Neuronal stem cell (in vitro differentiated cells): ENCODE measurements at regions not wholly inside any gene's neighbourhood (a gene's known extent, or its start where the extent isn't known, plus 50 kb on each side); places are given as distances from the start of the nearest gene placed in this dataset.

ENCODE experiments used
- DNase-seq: peaks from one replicate; pipeline ENCODE4 v3.0.0-alpha.2; 2013; ENCODE audit warnings: low spot score
- H2AFZ ChIP-seq: one replicate; pipeline ENCODE4 v1.6.1; 2013; ENCODE audit warnings: mild to moderate bottlenecking, low read length, inconsistent platforms
- H2AK5ac ChIP-seq: 2 replicates; pipeline ENCODE4 v1.6.1; 2013; ENCODE audit warnings: low read depth, mild to moderate bottlenecking, inconsistent platforms, low read length, moderate library complexity, mixed read lengths
- H2BK120ac ChIP-seq: 2 replicates; pipeline ENCODE4 v1.6.1; 2013; ENCODE audit warnings: low read depth, mild to moderate bottlenecking, inconsistent platforms, low read length, moderate library complexity, mixed read lengths
- H2BK12ac ChIP-seq: one replicate; pipeline ENCODE4 v1.6.1; 2013; ENCODE audit warnings: low read length, inconsistent platforms
- H2BK15ac ChIP-seq: 2 replicates; pipeline ENCODE4 v1.6.1; 2013; ENCODE audit warnings: mild to moderate bottlenecking, low read length, inconsistent platforms, mixed read lengths
- H2BK5ac ChIP-seq: one replicate; pipeline ENCODE4 v1.6.1; 2013; ENCODE audit warnings: inconsistent platforms, mild to moderate bottlenecking, low read length, moderate library complexity
- H3K14ac ChIP-seq: one replicate; pipeline ENCODE4 v1.6.1; 2013; ENCODE audit warnings: low read length, inconsistent platforms
- H3K18ac ChIP-seq: 2 replicates; pipeline ENCODE4 v1.6.1; 2013; ENCODE audit warnings: low read length, inconsistent platforms
- H3K23ac ChIP-seq: 2 replicates; pipeline ENCODE4 v1.6.1; 2013; ENCODE audit warnings: low read depth, mild to moderate bottlenecking, mixed read lengths, low read length, inconsistent platforms; ENCODE audit not compliant: poor library complexity
- H3K27ac ChIP-seq: replicated peaks from 3 replicates; pipeline ENCODE4 v1.5.1; 2013; ENCODE audit warnings: low read length, inconsistent platforms
- H3K27me3 ChIP-seq, 3 experiments: 2 replicates each; pipeline ENCODE4 v1.6.1; 2013; ENCODE audit warnings: low read length in 3 of 3, mild to moderate bottlenecking in 2 of 3, inconsistent platforms in 1 of 3, low read depth in 1 of 3, mixed read lengths in 1 of 3, moderate library complexity in 1 of 3; ENCODE audit not compliant: control insufficient read depth in 3 of 3, insufficient read depth in 3 of 3
- H3K36me3 ChIP-seq, 2 donors: replicated peaks in 1 of 2; 2 replicates each; pipeline ENCODE4 v1.6.1; 2013; ENCODE audit warnings: low read length in 2 of 2; ENCODE audit not compliant: control insufficient read depth in 2 of 2, insufficient read depth in 2 of 2
- H3K4ac ChIP-seq: 2 replicates; pipeline ENCODE4 v1.6.1; 2013; ENCODE audit warnings: inconsistent platforms, mild to moderate bottlenecking, low read length, moderate library complexity
- H3K4me1 ChIP-seq, 2 donors: 1 replicate in 1 of 2; 2 replicates in 1 of 2; pipeline ENCODE4 v1.6.1; 2013; ENCODE audit warnings: low read length in 2 of 2, low read depth in 1 of 2; ENCODE audit not compliant: control insufficient read depth in 2 of 2, insufficient read depth in 1 of 2
- H3K4me2 ChIP-seq: one replicate; pipeline ENCODE4 v1.6.1; 2013; ENCODE audit warnings: mild to moderate bottlenecking, low read length, inconsistent platforms; ENCODE audit not compliant: insufficient read depth, poor library complexity, severe bottlenecking
- H3K4me3 ChIP-seq, 2 donors: 2 replicates each; pipeline ENCODE4 v1.5.1; 2013; ENCODE audit warnings: low read length in 2 of 2, mild to moderate bottlenecking in 2 of 2, inconsistent platforms in 1 of 2, moderate library complexity in 1 of 2
- H3K79me1 ChIP-seq: one replicate; pipeline ENCODE4 v1.6.1; 2013; ENCODE audit warnings: low read depth, mild to moderate bottlenecking, inconsistent platforms, low read length, moderate library complexity
- H3K9ac ChIP-seq: one replicate; pipeline ENCODE4 v1.6.1; 2013; ENCODE audit warnings: mild to moderate bottlenecking, low read depth, low read length, inconsistent platforms; ENCODE audit not compliant: poor library complexity
- H3K9me3 ChIP-seq, 2 donors: replicated peaks in 1 of 2; 2 replicates each; pipeline versions ENCODE3 to v1.6.1; 2013; ENCODE audit warnings: low read length in 2 of 2, mild to moderate bottlenecking in 2 of 2, inconsistent platforms in 1 of 2, low read depth in 1 of 2, mixed read lengths in 1 of 2, moderate library complexity in 1 of 2; ENCODE audit not compliant: control insufficient read depth in 2 of 2, insufficient read depth in 1 of 2
- H4K8ac ChIP-seq: one replicate; pipeline ENCODE4 v1.6.1; 2013; ENCODE audit warnings: low read depth, mild to moderate bottlenecking, inconsistent platforms, low read length, moderate library complexity
- H4K91ac ChIP-seq: one replicate; pipeline ENCODE4 v1.6.1; 2013; ENCODE audit warnings: low read length, low read depth, mild to moderate bottlenecking, inconsistent platforms; ENCODE audit not compliant: poor library complexity
- WGBS, 2 donors: extraction: QIAGEN DNeasy Blood & Tissue Kit; methylation state at CpG; one replicate each; pipeline ENCODE4 v1.1.7; 2013; ENCODE audit warnings: missing lambda C conversion rate in 2 of 2, mixed read lengths in 1 of 2; ENCODE audit not compliant: insufficient read length in 2 of 2, insufficient replicate concordance in 1 of 2; ENCODE audit errors: extremely low coverage in 2 of 2; 5-methylcytosine and 5-hydroxymethylcytosine counted together

DNA sequence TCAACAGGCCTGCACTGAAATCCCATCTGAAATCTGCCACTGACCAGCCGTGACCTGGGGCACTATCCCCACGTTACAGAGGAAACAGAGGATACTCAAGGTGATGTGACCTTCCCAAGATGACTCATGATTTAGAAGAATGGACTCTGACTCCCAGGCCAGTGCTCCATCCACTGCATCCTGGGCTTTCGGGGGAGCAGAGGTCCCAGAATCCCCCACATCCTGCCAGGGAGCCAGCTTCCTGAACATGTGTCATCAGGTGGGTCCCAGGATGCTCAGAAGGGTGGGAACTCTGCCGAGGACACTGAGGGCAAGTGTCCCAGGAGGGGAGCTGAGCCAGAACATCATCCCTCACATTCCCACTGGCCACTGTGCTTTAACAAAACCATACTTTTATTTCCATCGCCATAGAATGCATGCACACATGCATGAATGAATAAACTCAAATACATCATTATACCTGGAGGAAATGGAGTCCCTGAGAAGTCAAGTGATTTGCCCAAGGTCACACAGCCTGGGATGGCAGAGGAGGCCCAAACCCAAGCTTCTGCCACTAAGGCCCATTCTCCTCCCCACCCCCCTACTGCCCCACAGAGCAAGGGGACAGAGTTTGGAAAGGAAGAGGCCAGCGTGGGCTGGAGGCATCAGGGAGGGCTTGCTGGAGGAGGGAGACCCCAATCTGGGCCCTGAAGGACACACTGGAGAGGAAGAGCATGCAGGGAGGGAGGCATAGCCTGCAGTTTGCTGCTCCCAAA is 189.4 kb downstream of the MATN1 start:
- no peak for DNase-seq
- Histone ChIP-seq H3K27me3 (no peaks in the 10 kb centered on the region), H3K18ac (no peak overlapping the region), H2BK12ac (no peak overlapping the region), H2AFZ (no peak overlapping the region), H3K14ac (no peak overlapping the region), H3K4me2 (no peak overlapping the region), H3K79me1 (no peaks in the 10 kb centered on the region), H3K4me3 (no peak overlapping the region), H4K8ac (no peak overlapping the region), H2BK5ac (no peak overlapping the region), H3K23ac (no peak overlapping the region), H3K36me3 (no peaks in the 10 kb centered on the region), H2BK15ac (no peak overlapping the region), H4K91ac (no peak overlapping the region), H2AK5ac (no peak overlapping the region), H2BK120ac (no peak overlapping the region), H3K4me1 (no peaks in the 10 kb centered on the region), H3K9ac (no peak overlapping the region), H3K4ac (no peak overlapping the region), H3K27ac (no peak overlapping the region), H3K9me3 (no peaks in the 10 kb centered on the region)
- whole genome bisulfite sequencing, 2 donors: no CpG with 5 or more reads among the region's 6 CpGs

DNA sequence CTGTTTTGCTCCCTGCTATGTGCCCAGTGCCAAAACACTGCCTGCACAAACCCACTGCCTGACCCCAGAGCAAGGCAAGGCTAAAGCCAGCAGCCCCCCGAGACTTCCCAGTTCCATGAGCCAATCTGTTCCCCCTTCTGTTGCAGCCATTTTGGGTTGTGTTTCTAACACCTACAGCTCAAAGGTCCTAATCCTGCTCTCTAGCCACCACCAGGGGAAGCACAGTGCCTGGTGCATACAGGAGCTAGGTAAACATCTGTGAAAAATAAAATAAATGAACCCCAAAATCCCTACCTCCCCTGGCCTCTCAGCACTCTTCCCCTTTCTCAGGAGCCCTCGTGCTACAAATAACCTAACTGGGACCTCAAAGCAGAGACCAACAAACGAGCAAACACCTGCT is 190.2 kb downstream of the MATN1 start:
- no peak overlapping the region for H3K9ac ChIP-seq
- no peaks in the 10 kb centered on the region for H3K9me3 ChIP-seq
- no peak for DNase-seq
- no peak overlapping the region for H2BK5ac ChIP-seq
- no peaks in the 10 kb centered on the region for H3K27me3 ChIP-seq
- H3K4me2 ChIP-seq: no peak overlapping the region
- no peak overlapping the region for H2BK120ac ChIP-seq
- H2BK15ac ChIP-seq: no peak overlapping the region
- H3K27ac ChIP-seq: no peak overlapping the region
- peak overlapping the region; percentile 48 for H4K8ac ChIP-seq
- no peak overlapping the region for H3K4me3 ChIP-seq
- no peak overlapping the region for H2AK5ac ChIP-seq
- H3K4ac ChIP-seq: no peak overlapping the region
- no CpG with 5 or more reads among the region's 3 CpGs for WGBS, 2 donors
- H3K23ac ChIP-seq: no peak overlapping the region
- H3K79me1 ChIP-seq: no peaks in the 10 kb centered on the region
- H3K4me1 ChIP-seq: no peaks in the 10 kb centered on the region
- no peak overlapping the region for H3K14ac ChIP-seq
- no peak overlapping the region for H2BK12ac ChIP-seq
- no peak overlapping the region for H4K91ac ChIP-seq
- H3K36me3 ChIP-seq: no peaks in the 10 kb centered on the region
- no peak overlapping the region for H2AFZ ChIP-seq
- peak overlapping the region; percentile 35 for H3K18ac ChIP-seq

DNA sequence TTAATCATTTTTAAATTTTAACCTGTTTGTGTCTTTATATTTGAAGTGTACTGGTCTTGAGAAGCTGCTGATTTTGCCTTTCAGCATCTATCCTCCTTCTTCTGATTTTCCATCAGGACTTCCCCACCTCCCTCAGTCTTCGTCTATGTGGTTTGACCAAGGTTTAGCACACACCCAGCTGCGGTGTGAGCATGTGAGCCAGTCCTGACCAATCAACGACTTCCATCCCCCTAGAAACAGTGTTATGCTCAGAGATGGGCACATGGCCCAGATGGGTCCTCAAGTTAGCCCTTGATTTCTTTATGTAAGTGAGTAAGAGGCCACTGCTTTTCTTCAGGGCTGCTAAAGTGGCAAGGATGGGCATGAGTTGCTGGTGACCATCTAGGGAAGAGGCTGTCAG is 190.8 kb downstream of the MATN1 start:
- Histone ChIP-seq H2BK12ac (no peak overlapping the region), H2AK5ac (no peak overlapping the region), H3K4me3 (no peak overlapping the region), H4K91ac (no peak overlapping the region), H4K8ac (no peak overlapping the region), H3K9me3 (no peaks in the 10 kb centered on the region), H2BK120ac (no peak overlapping the region), H2BK5ac (no peak overlapping the region), H3K27ac (no peak overlapping the region), H2BK15ac (no peak overlapping the region), H3K27me3 (no peaks in the 10 kb centered on the region), H3K18ac (peak overlapping the region; percentile 35), H2AFZ (no peak overlapping the region), H3K4me2 (no peak overlapping the region), H3K23ac (no peak overlapping the region), H3K79me1 (no peaks in the 10 kb centered on the region), H3K9ac (no peak overlapping the region), H3K4me1 (peaks cover 0 to 2% of the 10 kb centered on the region in 2 donors), H3K14ac (no peak overlapping the region), H3K4ac (no peak overlapping the region), H3K36me3 (no peaks in the 10 kb centered on the region)
- DNase-seq: no peak
- no CpG with 5 or more reads among the region's 3 CpGs for WGBS, 2 donors

DNA sequence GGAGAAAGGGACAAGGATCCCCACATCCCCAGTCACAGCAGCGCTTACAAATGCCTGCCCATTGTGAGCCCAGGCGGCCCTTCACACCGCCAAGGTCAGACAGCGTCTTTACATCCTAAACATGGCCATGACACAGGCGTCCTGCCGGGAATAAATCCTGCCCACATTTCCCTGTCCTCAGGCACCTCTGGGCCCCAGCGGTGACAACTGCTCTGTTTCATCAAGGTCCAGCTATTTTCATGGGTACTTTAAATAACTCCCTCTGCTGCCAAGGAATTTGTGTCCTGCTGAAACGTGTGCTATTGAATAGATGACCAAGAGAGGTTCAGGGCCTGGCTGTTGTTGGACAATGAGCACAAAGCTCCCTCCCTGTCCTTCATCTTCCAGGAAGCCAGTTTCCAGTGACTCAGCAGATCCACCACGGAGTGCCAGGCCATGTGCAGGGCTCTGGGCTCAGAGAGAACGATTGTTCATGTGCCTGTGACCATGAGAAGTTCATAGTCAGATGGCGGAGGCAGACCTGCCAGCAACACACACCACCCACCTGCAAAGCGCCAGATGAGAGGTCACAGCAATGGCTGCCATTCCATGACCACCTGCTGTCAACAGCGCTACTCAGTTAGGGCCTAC is 195.8 kb downstream of the MATN1 start:
- Histone ChIP-seq H2BK12ac (no peak overlapping the region), H4K8ac (no peak overlapping the region), H3K14ac (no peak overlapping the region), H3K27ac (no peak overlapping the region), H2BK15ac (no peak overlapping the region), H3K4ac (no peak overlapping the region), H2BK5ac (no peak overlapping the region), H3K36me3 (no peaks in the 10 kb centered on the region), H3K4me3 (no peak overlapping the region), H2AFZ (no peak overlapping the region), H3K18ac (peak overlapping the region; percentile 67), H3K9ac (peak overlapping the region; percentile 10), H2AK5ac (no peak overlapping the region), H2BK120ac (no peak overlapping the region), H3K9me3 (no peaks in the 10 kb centered on the region), H3K4me2 (no peak overlapping the region), H3K4me1 (peaks cover 0 to 5% of the 10 kb centered on the region in 2 donors), H3K23ac (peak overlapping the region; percentile 51), H3K79me1 (no peaks in the 10 kb centered on the region), H3K27me3 (no peaks in the 10 kb centered on the region), H4K91ac (no peak overlapping the region)
- no CpG with 5 or more reads among the region's 13 CpGs for WGBS, 2 donors
- DNase-seq: no peak
